ENCODE measurements at regions not wholly inside any gene's neighbourhood (a gene's known extent, or its start where the extent isn't known, plus 50 kb on each side); places are given as distances from the start of the nearest gene placed in this dataset.

GRCh38 chr6:165167311-165167710 is 142.1 kb downstream of the C6orf118 start:
- H3K9me2 ChIP-seq (ENCODE audit: insufficient read depth): no peaks in the 10 kb centered on the region
- DNase-seq (ENCODE audit: low read depth, low spot score) (no peak), ATAC-seq (no peak)
- H3K9ac ChIP-seq (ENCODE audit: low read length): no peak overlapping the region
- no TSS peak for BruUV-seq (replicated peaks)
- H3K9me3 ChIP-seq (ENCODE audit: control insufficient read depth in 1 of 2, insufficient read depth in 1 of 2, low read depth in 1 of 2, low read length in 2 of 2): peaks cover 0 to 14% of the 10 kb centered on the region in 2 experiments; a peak in 2 of 4 replicates
- H3K4me2 ChIP-seq (ENCODE audit: low read length): no peak overlapping the region
- H4K20me1 ChIP-seq (ENCODE audit: insufficient read depth): no peaks in the 10 kb centered on the region
- POLR2A ChIA-PET: no interaction called here
- H3K27me3 ChIP-seq (ENCODE audit: insufficient read depth, low read length): no peaks in the 10 kb centered on the region
- CTCF ChIA-PET: no interaction called here
- no peak for TF ChIP-seq REST (IDR thresholded peaks at IDR 0.05; ENCODE audit: low read depth)
- TF ChIP-seq ZNF274 (IDR thresholded peaks at IDR 0.05; ENCODE audit: low read depth, low read length): no peak
- no peak for TF ChIP-seq JUND (IDR thresholded peaks at IDR 0.05)
- TF ChIP-seq FOSL1 (IDR thresholded peaks at IDR 0.05; ENCODE audit: low read depth): no peak
- no peak for TF ChIP-seq EGR1 (IDR thresholded peaks at IDR 0.05; ENCODE audit: low read depth)
- no peak for TF ChIP-seq YY1 (IDR thresholded peaks at IDR 0.05; ENCODE audit: extremely low read depth, insufficient replicate concordance, low read depth, low read length)
- no peak for TF ChIP-seq POLR2A (IDR thresholded peaks at IDR 0.05; ENCODE audit: borderline replicate concordance, extremely low read depth, insufficient read depth, insufficient read length)
- TF ChIP-seq EZH2phosphoT487 (IDR thresholded peaks at IDR 0.05; ENCODE audit: borderline replicate concordance): no peak
- no peak for TF ChIP-seq ATF3 (IDR thresholded peaks at IDR 0.05)
- TF ChIP-seq ELF1 (IDR thresholded peaks at IDR 0.05; ENCODE audit: borderline replicate concordance, low read depth): no peak
- no peak for TF ChIP-seq POLR2AphosphoS5 (IDR thresholded peaks at IDR 0.05; ENCODE audit: low read depth, low read length)
- H3K27ac ChIP-seq (ENCODE audit: low read depth, low read length): no peak overlapping the region
- H3K36me3 ChIP-seq (ENCODE audit: control insufficient read depth in 1 of 2, insufficient read depth in 2 of 2, low read length in 2 of 2): no peaks in the 10 kb centered on the region
- intact Hi-C loops (cut with micrococcal nuclease): no loop called here
- no peaks in the 10 kb centered on the region for H3K4me1 ChIP-seq (ENCODE audit: control insufficient read depth in 1 of 2, insufficient read depth in 2 of 2, low read length in 2 of 2)
- RAD21 ChIA-PET (ENCODE audit: low non-redundant PET in 1 of 2, low total read pairs in 2 of 2, uncharacterized antibody in 2 of 2, unreplicated experiment in 2 of 2): no interaction called here
- no peak overlapping the region for H3K4me3 ChIP-seq (replicated peaks in 1 of 2; ENCODE audit: low read depth in 1 of 2, low read length in 2 of 2)
- no peak overlapping the region for H2AFZ ChIP-seq (ENCODE audit: low read depth, low read length, poor library complexity, severe bottlenecking)
- H3K79me2 ChIP-seq (ENCODE audit: insufficient read depth, low read length): no peaks in the 10 kb centered on the region
